ENCODE measurements at regions not wholly inside any gene's neighbourhood (a gene's known extent, or its start where the extent isn't known, plus 50 kb on each side); places are given as distances from the start of the nearest gene placed in this dataset.

- TF ChIP-seq CTCF (IDR thresholded peaks at IDR 0.05), result no peak
- H3K4me3 ChIP-seq (ENCODE audit: low read depth in 1 of 2, low read length in 1 of 2), result no peak overlapping the region
- H3K27ac ChIP-seq, result no peak overlapping the region
- H3K36me3 ChIP-seq, result no peaks in the 10 kb centered on the region
- no peaks in the 10 kb centered on the region for H3K27me3 ChIP-seq
- no peaks in the 10 kb centered on the region for H3K9me3 ChIP-seq
- no peaks in the 10 kb centered on the region for H3K4me1 ChIP-seq (ENCODE audit: control insufficient read depth in 1 of 2, insufficient read depth in 1 of 2, low read depth in 1 of 2, low read length in 1 of 2)
These were observed 184.3 kb upstream of the RGS18 start for GRCh38 chr1:191974004-191974403.

GRCh38 chr1:191977874-191978506 is 180.3 kb upstream of the RGS18 start:
- no peak for TF ChIP-seq CTCF (IDR thresholded peaks at IDR 0.05)
- H3K4me3 ChIP-seq (ENCODE audit: low read depth in 1 of 2, low read length in 1 of 2), result no peak overlapping the region
- no peaks in the 10 kb centered on the region for H3K36me3 ChIP-seq
- H3K9me3 ChIP-seq, result no peaks in the 10 kb centered on the region
- no peak overlapping the region for H3K27ac ChIP-seq
- H3K27me3 ChIP-seq, result no peaks in the 10 kb centered on the region
- no peaks in the 10 kb centered on the region for H3K4me1 ChIP-seq (ENCODE audit: control insufficient read depth in 1 of 2, insufficient read depth in 1 of 2, low read depth in 1 of 2, low read length in 1 of 2)

GRCh38 chr1:191984856-191985255 is 173.4 kb upstream of the RGS18 start:
- no peaks in the 10 kb centered on the region for H3K36me3 ChIP-seq
- TF ChIP-seq CTCF (IDR thresholded peaks at IDR 0.05), result no peak
- no peak overlapping the region for H3K4me3 ChIP-seq (ENCODE audit: low read depth in 1 of 2, low read length in 1 of 2)
- no peaks in the 10 kb centered on the region for H3K27me3 ChIP-seq
- H3K27ac ChIP-seq, result no peak overlapping the region
- no peaks in the 10 kb centered on the region for H3K9me3 ChIP-seq
- no peaks in the 10 kb centered on the region for H3K4me1 ChIP-seq (ENCODE audit: control insufficient read depth in 1 of 2, insufficient read depth in 1 of 2, low read depth in 1 of 2, low read length in 1 of 2)

DNA sequence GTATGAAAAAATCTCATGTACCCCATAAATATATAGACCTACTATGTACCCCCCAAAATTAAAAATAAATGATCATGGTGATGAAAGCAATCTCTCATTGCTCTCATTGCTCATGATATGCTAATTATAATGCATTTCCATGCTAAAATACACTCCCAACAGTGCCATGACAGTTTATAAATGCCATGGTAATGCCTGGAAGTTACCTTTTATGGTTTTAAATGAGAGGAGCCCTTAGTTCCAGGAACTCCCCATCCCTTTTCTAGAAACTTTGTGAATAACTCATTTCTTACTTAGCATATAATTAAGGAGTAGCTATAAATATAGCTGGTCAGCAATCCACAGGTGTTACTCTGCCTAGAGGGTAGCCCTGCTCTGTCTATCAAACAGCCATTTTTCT is 166.1 kb upstream of the RGS18 start:
- no peak for TF ChIP-seq CTCF (IDR thresholded peaks at IDR 0.05)
- Histone ChIP-seq H3K27me3 (no peaks in the 10 kb centered on the region), H3K9me3 (no peaks in the 10 kb centered on the region), H3K36me3 (no peaks in the 10 kb centered on the region), H3K4me1 (ENCODE audit: control insufficient read depth in 1 of 2, insufficient read depth in 1 of 2, low read depth in 1 of 2, low read length in 1 of 2) (no peaks in the 10 kb centered on the region), H3K4me3 (ENCODE audit: low read depth in 1 of 2, low read length in 1 of 2) (no peak overlapping the region), H3K27ac (no peak overlapping the region)

DNA sequence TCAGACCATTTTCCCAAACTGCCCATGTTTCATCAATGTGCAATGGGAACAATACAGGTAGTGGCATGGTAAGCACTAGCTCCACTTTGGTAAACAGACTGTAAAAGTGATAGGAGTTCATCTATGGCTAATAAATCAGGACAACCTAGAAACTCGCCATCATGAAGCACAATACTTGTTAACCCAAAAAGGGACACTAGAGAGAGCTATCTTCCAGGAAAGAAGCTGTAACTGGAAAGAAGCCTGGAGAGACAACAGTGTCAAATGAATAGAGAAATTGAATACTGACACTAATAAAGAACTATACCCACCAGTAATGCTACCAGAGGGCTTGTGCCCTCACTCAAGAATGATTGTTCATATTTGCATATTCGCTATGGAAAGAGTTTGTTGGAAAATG is 164.7 kb upstream of the RGS18 start:
- no peaks in the 10 kb centered on the region for H3K9me3 ChIP-seq
- no peak overlapping the region for H3K4me3 ChIP-seq (ENCODE audit: low read depth in 1 of 2, low read length in 1 of 2)
- TF ChIP-seq CTCF (IDR thresholded peaks at IDR 0.05), result no peak
- H3K27ac ChIP-seq, result no peak overlapping the region
- no peaks in the 10 kb centered on the region for H3K4me1 ChIP-seq (ENCODE audit: control insufficient read depth in 1 of 2, insufficient read depth in 1 of 2, low read depth in 1 of 2, low read length in 1 of 2)
- H3K27me3 ChIP-seq, result no peaks in the 10 kb centered on the region
- H3K36me3 ChIP-seq, result no peaks in the 10 kb centered on the region

DNA sequence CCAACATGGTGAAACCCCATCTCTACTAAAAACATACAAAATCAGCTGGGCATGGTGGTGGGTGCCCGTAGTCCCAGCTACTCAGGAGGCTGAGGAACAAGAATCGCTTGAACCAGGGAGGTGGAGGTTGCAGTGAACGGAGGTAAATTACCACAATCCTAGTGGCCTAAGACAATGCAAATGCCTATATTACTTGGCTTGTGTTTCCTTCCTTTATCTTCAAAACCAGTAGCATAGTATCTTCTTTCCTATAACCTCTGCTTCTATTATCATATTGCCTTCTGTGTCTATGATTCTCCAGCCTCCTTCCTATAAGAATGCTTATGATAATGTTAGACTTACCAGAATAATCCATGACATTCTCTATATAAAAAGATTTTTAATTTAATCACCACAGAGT is 156.2 kb upstream of the RGS18 start:
- Histone ChIP-seq H3K27me3 (no peaks in the 10 kb centered on the region), H3K4me1 (ENCODE audit: control insufficient read depth in 1 of 2, insufficient read depth in 1 of 2, low read depth in 1 of 2, low read length in 1 of 2) (no peaks in the 10 kb centered on the region), H3K9me3 (no peaks in the 10 kb centered on the region), H3K4me3 (ENCODE audit: low read depth in 1 of 2, low read length in 1 of 2) (no peak overlapping the region), H3K36me3 (no peaks in the 10 kb centered on the region), H3K27ac (no peak overlapping the region)
- TF ChIP-seq CTCF (IDR thresholded peaks at IDR 0.05), result no peak

Data from neutrophil (primary cell).